NCI-H226 (cell line): ENCODE measurements at regions not wholly inside any gene's neighbourhood (a gene's known extent, or its start where the extent isn't known, plus 50 kb on each side); places are given as distances from the start of the nearest gene placed in this dataset.

Source experiments
- DNase-seq: peaks from one replicate; pipeline ENCODE4 v3.0.0-alpha.2; 2015

DNA sequence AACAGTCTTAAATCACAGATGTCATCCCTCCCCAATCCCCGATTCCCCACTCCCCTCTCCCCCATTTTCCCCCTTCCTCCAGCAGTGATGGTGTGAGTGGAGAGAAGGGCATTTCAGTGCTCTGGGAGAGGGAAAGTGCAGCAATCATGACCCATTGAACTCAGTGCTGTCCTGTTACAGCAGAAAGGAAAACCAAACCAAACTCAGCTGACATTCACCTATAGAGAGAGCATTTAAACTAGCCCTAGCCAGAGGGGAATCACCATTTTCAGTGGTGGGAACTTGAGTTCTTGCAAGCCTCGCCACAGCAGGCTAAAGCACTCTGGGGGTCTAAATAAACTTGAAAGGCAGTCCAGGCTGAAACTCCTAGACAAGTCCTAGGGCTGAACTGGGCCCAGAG, 129.9 kb upstream of the COL21A1 start:
- no peak for DNase-seq

DNA sequence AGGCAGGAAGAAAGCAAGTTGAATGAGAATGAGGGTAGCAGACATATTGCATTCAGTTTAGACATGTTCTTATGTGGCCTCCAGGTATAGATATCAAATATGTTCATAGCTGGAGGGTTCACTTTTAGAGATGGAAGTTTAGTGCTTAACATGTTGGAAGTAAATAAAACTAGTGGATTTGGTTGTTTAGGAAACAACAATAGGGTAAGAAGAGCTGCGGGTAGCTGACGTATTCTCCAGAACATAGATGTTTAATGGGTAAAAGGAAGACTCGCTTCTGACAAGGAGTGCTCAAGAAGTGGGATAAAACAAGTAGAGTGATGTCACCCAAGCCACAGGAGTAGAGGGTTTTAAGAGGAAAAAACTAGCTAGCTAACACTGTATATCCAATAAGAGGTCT, 128.4 kb upstream of the COL21A1 start:
- no peak for DNase-seq

GRCh38 chr6:56374841-56375369, 127.5 kb upstream of the COL21A1 start:
- no peak for DNase-seq

DNA sequence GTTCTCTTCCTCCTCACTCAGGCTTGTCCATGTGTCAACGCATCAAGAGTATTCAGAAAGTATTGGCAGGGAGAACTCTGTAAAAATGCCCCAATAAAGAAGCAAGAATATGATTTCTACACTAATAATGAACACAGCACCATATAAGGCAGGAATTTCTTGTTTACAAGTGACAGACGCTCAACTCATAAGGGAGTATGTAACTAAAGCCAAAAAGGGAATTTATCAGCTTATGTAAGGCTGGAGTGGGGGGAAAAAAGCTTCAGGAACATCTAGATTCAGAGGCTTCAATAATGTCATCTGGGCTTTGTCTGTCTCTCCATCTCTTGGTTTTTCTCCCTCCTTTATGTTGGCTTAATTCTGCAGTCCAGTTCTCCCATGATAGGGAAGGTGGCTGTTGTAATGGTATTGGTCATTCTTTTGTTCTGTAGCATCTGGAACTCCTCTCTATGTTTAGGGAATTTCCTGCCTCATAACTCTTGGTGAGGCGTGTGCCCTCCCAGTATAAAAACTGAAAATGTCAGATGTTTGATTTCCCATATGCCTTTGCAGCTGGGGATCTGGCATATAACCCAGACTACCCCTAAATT, 125.1 kb upstream of the COL21A1 start:
- no peak for DNase-seq

DNA sequence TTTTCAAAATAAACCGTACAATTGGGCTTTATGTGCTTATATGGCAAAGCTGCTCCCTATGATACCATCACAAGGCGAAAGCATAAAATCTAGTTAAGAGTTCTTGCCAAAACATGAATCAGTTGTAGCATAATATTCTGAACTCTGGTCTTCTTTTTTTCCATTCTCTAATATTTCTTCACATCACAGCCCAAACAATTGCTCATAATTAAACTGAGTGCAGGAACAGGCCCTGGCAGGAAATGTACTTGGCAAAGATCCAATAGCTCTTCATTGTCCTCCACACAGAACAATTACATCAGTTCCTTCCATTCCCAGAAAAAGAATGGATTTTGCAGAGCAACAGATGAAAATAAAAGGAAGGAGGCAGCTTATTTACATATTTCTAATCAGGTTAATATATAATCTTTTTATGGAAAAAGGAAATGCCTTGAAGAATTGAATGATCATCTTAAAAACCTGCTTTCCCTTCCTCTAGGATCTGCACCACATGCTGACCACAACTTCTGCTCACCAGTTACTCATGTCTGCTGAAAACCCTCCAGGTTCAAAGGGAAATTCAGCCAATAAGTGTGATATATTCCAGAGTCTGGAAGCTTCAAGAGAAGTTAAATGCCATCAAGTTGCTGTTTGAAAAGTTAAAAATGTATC, 123.3 kb upstream of the COL21A1 start:
- DNase-seq = peak; percentile 72

DNA sequence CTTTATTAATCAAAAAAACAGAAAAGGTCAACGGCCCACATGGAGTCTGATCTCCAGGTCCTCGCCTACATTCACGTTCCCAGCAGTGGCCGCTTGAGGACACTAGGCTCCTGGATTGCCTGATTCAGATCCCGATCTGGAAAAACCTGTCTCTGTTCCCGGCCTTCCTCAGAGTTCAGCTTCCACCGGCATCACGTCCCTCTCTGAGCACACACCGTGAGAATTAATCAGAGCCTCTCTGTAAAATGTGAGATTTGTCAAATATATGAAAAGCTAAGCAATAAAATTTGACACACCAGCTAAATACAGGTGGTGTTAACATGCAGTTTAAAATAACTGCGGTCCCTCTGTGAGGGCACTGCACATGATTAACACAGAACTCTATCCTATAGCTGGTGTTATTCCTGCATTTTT, 122.8 kb upstream of the COL21A1 start:
- no peak for DNase-seq

- no peak for DNase-seq
Measured at GRCh38 chr6:56368491-56368890, 121.1 kb upstream of the COL21A1 start.

DNA sequence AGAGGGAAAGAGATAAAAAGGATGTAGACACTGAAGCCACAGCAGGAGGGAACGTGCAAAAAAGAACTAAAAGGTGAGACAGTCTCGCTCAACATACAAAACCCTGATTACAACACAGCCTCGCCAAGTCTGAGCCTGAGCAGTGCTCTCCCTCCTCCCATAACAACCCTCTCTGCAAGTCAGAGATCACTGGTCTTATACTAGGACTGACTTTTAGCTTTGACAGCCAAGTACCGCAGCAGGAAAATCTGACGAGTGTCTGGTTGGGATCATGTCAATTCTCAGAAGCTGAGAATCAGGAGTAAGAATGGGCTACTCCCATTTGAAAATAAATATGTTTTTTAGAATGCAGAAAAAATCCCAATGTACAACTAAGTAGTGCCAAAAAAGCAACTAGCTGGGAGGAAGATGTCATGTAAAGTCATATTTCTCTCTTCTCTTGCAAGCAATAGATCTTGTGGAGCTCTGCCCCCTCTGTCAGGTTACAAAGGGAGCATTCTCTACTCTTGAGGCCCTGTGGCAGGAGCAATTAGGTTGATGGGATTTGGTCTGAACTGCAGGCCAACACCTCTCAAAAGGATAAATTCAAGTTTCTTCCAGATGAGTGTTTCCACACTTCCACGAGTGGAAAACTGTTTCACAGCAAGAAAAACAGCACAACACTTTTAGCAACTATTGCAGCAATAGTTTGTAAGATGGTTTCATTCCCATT, 118.9 kb upstream of the COL21A1 start:
- no peak for DNase-seq

GRCh38 chr6:56364827-56365339, 117.5 kb upstream of the COL21A1 start:
- DNase-seq = peak; percentile 76

DNA sequence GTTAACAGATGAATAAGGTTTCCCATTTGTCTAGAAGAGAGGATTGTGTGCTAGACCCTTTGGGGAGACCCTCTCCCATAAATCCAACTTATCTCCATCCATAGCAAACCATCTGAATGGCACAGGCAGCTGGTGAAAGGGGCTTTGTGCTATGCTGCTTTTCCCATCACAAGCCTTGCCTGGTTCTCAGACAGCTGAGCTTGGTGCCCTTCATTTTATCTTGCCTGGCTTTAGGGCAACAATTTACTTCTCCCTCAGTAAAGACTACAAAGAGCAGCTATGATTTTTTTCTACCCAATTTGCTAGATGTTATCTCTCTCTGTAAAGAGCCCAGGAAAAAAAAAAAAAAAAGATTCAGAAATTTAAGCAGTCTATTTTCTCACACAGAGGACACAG, 117.0 kb upstream of the COL21A1 start:
- no peak for DNase-seq

GRCh38 chr6:56363796-56364430, 116.5 kb upstream of the COL21A1 start:
- DNase-seq = no peak

DNA sequence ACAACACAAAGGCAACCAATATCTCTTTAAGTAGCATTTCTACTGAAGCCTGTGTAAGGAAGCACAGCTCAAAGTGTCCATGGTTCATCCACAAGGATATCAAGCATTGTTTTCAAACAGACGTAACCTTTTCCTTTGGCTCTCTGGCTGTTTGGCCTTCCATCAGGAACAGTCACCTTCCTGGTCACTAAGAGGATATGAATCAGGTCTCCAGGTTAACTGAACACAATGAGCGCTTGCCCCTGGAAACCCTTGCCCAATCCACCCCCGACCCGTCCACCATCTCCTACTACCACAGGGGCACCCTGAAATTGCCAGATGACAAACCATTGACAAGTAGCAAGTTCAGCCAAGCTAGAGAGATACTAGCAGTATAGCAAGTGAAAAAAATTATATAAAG, 114.4 kb upstream of the COL21A1 start:
- no peak for DNase-seq

GRCh38 chr6:56359201-56359899, 112.0 kb upstream of the COL21A1 start:
- DNase-seq = peak; percentile 43

DNA sequence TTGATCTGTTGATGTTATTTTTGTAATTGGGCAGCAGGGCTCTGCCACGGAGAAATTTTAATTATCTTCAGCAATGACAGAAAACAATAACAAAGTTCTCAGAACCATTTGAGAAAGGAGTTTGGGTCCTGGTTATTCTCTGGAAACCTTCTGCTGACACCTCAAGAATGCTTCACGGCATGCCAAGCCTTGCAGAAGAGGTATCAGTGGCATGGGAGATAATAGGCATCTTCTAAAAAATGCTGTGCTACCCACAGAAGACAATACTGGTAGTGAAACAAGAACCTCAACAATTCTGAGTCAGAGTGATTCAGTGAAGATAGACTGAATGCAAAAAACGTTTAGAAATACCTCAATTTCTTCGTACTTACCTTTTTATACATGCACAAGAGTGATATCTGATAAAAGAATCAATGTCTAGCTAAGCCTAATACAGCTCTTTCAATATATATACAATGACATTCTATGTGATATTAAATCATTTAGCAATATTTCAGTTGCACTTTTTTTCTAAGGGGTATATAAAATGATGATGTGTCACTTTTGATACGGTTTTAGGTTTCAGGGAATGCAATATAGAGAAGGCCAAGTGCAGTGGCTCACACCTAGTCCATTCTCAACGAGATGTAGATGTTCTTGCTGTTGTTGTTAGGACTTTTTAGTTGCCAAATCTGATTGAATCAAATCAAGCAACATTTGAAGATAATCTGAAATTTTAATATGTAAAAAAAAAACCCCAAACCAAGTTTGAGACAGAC, 110.4 kb upstream of the COL21A1 start:
- peak; percentile 29 for DNase-seq

GRCh38 chr6:56356426-56356825, 109.0 kb upstream of the COL21A1 start:
- no peak for DNase-seq

GRCh38 chr6:56353860-56354259, 106.5 kb upstream of the COL21A1 start:
- no peak for DNase-seq

DNA sequence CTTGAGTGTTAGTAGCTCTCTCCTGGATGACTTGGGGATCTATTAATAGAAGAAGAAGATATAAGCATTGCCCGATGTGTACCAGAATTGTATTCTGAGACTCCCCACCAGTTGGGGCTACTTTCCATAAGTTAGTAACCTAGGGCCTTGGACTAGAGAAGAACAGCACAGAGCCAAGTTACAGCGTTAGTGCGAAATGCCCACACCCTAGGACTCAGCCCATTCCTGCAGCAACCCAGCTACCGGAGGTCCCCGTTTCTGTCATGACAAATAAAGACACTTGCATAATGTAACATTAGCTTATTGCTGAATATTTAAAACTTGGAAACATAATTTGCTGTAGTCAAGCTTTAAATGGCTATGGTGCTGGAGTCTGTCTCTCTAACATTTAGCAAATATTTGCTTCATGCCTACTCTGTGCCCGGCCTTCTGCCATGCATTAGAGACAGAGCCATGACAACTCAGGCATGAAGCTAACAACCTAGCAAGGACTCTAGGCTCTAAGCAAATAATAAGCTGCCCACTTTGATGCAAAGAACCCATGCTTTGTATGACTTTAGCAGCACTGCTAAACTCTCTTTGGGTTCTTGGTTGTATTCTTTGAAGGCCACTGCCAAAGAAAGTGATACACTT, 103.4 kb upstream of the COL21A1 start:
- DNase-seq = no peak

- no peak for DNase-seq
Measured at GRCh38 chr6:56349194-56349593, 101.8 kb upstream of the COL21A1 start.

- DNase-seq = no peak
Measured at GRCh38 chr6:56348578-56348977, 101.2 kb upstream of the COL21A1 start.

DNA sequence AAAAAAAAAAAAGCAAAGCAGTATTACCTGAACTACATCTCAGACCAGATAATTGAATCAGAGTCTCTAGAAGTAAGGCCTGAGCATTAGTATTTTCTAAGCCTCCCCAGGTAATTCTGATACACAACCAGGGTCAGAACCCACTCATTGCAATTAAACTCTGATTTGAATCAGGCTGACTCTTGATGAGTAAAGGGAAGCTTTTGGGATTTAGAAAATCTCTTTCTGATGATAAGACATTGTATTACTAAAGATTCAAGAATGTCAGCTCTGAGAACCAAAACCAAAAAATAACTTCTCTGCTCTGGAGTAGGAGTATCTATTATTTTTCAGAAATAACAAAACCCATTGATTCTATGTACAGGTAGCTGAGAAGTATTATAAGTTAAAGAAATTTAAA, 100.1 kb upstream of the COL21A1 start:
- peak; percentile 55 for DNase-seq

DNA sequence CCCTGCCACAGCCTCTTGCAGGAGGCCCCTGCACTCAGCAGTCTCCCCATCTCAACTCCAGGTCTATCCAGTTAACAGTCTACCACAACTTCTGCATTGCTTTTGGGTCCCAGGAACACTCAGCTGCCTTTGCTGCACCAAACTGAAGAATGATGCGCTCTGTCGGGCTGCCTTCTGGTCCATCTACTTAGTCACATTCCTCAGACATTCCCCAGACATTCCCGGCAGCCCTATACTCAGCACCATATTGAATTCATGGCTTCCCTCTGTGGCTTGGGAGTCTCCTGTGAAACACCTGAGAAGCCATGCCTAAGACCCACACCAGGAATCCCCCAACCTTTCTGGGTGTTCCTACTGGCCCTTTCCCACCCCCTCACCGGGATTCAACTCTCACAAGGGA, 99.6 kb upstream of the COL21A1 start:
- DNase-seq = no peak
